Liver (tissue), 3 donors: ENCODE measurements at regions not wholly inside any gene's neighbourhood (a gene's known extent, or its start where the extent isn't known, plus 50 kb on each side); places are given as distances from the start of the nearest gene placed in this dataset.

Experiments used
- CTCF ChIP-seq: fragments of 150-350 bp; IDR thresholded peaks from 2 replicates; pipeline ENCODE4 v1.5.1; 2017; ENCODE audit warnings: improper control_type of control experiment, low read depth, low read length; ENCODE audit not compliant: missing input control
- EGR1 ChIP-seq, 2 donors: IDR thresholded peaks; 2 replicates each; pipeline ENCODE4 v1.6.1; 2016 to 2018; ENCODE audit warnings: antibody characterized with exemption in 2 of 2, low read depth in 2 of 2
- HNF4G ChIP-seq: IDR thresholded peaks from 2 replicates; pipeline ENCODE4 v1.6.1; 2016; ENCODE audit warnings: antibody characterized with exemption
- RAD21 ChIP-seq, 2 donors: IDR thresholded peaks; 2 replicates each; pipeline ENCODE4 v1.6.1; 2016; ENCODE audit warnings: antibody characterized with exemption in 2 of 2, mild to moderate bottlenecking in 2 of 2
- TAF1 ChIP-seq: conservative IDR thresholded peaks from 2 replicates; pipeline ENCODE4 v1.6.1; 2016; ENCODE audit warnings: antibody characterized with exemption, mild to moderate bottlenecking
- donor health status: healthy.
- donor health status: healthy.

GRCh38 chr2:49318531-49318930 lies 164.2 kb upstream of the FSHR start:
- TF ChIP-seq CTCF (no peak), RAD21 (IDR thresholded peaks at IDR 0.05) (no peak), HNF4G (no peak), EGR1 (IDR thresholded peaks at IDR 0.05; ENCODE audit: low read depth in 2 of 2) (no peak), TAF1 (no peak)
